ENCODE measurements at regions not wholly inside any gene's neighbourhood (a gene's known extent, or its start where the extent isn't known, plus 50 kb on each side); places are given as distances from the start of the nearest gene placed in this dataset.

- intact Hi-C loops (cut with DNase I) = no loop called here
- H3K27ac ChIP-seq = no peak overlapping the region
- peaks cover 0 to 10% (median 4%) of the 10 kb centered on the region in 3 donors for H3K4me1 ChIP-seq
- no peak for TF ChIP-seq CTCF (IDR thresholded peaks at IDR 0.05)
- no peak for DNase-seq
- H3K27me3 ChIP-seq = no peaks in the 10 kb centered on the region
- no peak overlapping the region for H3K4me3 ChIP-seq
- no peak for ATAC-seq
- H3K36me3 ChIP-seq = no peaks in the 10 kb centered on the region
- H3K9me3 ChIP-seq = no peaks in the 10 kb centered on the region
- WGBS, 2 donors = 5 to 16% methylated on average over 1 of the region's 1 CpG
- no peak for FAIRE-seq
Measured at GRCh38 chr3:144041960-144042556, 70.4 kb downstream of the DIPK2A start.

- ATAC-seq (no peak), DNase-seq (no peak), FAIRE-seq (no peak)
- H3K4me1 ChIP-seq = peaks cover 0 to 10% (median 4%) of the 10 kb centered on the region in 3 donors
- H3K27me3 ChIP-seq = no peaks in the 10 kb centered on the region
- H3K36me3 ChIP-seq = no peaks in the 10 kb centered on the region
- intact Hi-C loops (cut with DNase I) = no loop called here
- 81 to 94% methylated on average over 1 of the region's 1 CpG for WGBS, 2 donors
- no peak overlapping the region for H3K27ac ChIP-seq
- no peak overlapping the region for H3K4me3 ChIP-seq
- TF ChIP-seq CTCF (IDR thresholded peaks at IDR 0.05) = no peak
- H3K9me3 ChIP-seq = no peaks in the 10 kb centered on the region
Measured at GRCh38 chr3:144045766-144046165, 74.1 kb downstream of the DIPK2A start.

- no peak for ATAC-seq
- Histone ChIP-seq H3K27me3 (no peaks in the 10 kb centered on the region), H3K9me3 (no peaks in the 10 kb centered on the region), H3K4me1 (no peaks in the 10 kb centered on the region), H3K27ac (no peak overlapping the region), H3K4me3 (no peak overlapping the region), H3K36me3 (no peaks in the 10 kb centered on the region)
- no peak for FAIRE-seq
- no peak for DNase-seq
- 89 to 92% methylated on average over 5 of the region's 5 CpGs for WGBS, 2 donors
- TF ChIP-seq CTCF (IDR thresholded peaks at IDR 0.05) = no peak
- intact Hi-C loops (cut with DNase I) = no loop called here
Measured at GRCh38 chr3:144049374-144049773, 77.8 kb downstream of the DIPK2A start.

- no peaks in the 10 kb centered on the region for H3K36me3 ChIP-seq
- no peak overlapping the region for H3K4me3 ChIP-seq
- no peak overlapping the region for H3K27ac ChIP-seq
- intact Hi-C loops (cut with DNase I) = no loop called here
- no peak for ATAC-seq
- H3K9me3 ChIP-seq = no peaks in the 10 kb centered on the region
- FAIRE-seq = no peak
- H3K4me1 ChIP-seq = no peaks in the 10 kb centered on the region
- DNase-seq = no peak
- H3K27me3 ChIP-seq = no peaks in the 10 kb centered on the region
- TF ChIP-seq CTCF (IDR thresholded peaks at IDR 0.05) = no peak
Measured at GRCh38 chr3:144051211-144051610, 79.6 kb downstream of the DIPK2A start.

- intact Hi-C loops (cut with DNase I) = no loop called here
- no peak for TF ChIP-seq CTCF (IDR thresholded peaks at IDR 0.05)
- no peak overlapping the region for H3K4me3 ChIP-seq
- no peaks in the 10 kb centered on the region for H3K36me3 ChIP-seq
- H3K27ac ChIP-seq = no peak overlapping the region
- no peaks in the 10 kb centered on the region for H3K4me1 ChIP-seq
- no peaks in the 10 kb centered on the region for H3K27me3 ChIP-seq
- no peak for DNase-seq
- no peak for FAIRE-seq
- ATAC-seq = no peak
- no peaks in the 10 kb centered on the region for H3K9me3 ChIP-seq
Measured at GRCh38 chr3:144052275-144052674, 80.7 kb downstream of the DIPK2A start.
